KMS-11 (cell line): ENCODE measurements at regions not wholly inside any gene's neighbourhood (a gene's known extent, or its start where the extent isn't known, plus 50 kb on each side); places are given as distances from the start of the nearest gene placed in this dataset.

ENCODE experiments used
- H2AFZ ChIP-seq: fragments of 200-600 bp; sonication (generic); 2 replicates; pipeline ENCODE4 v1.6.1; 2016; ENCODE audit warnings: antibody characterized with exemption, mixed run types, low read depth
- H3K27ac ChIP-seq: fragments of 200-600 bp; sonication (generic); 2 replicates; pipeline ENCODE4 v1.6.1; 2016; ENCODE audit warnings: mild to moderate bottlenecking, mixed run types
- H3K27me3 ChIP-seq: fragments of 200-600 bp; sonication (generic); 2 replicates; pipeline ENCODE4 v1.6.1; 2017; ENCODE audit warnings: mild to moderate bottlenecking, low read depth, mixed run types, moderate library complexity; ENCODE audit not compliant: insufficient read depth
- H3K36me3 ChIP-seq: fragments of 200-600 bp; sonication (generic); 2 replicates; pipeline ENCODE4 v1.6.1; 2017; ENCODE audit warnings: mild to moderate bottlenecking, mixed run types; ENCODE audit not compliant: insufficient read depth
- H3K4me1 ChIP-seq: fragments of 200-600 bp; sonication (generic); 2 replicates; pipeline ENCODE4 v1.6.1; 2016; ENCODE audit warnings: mild to moderate bottlenecking, low read depth, mixed run types; ENCODE audit not compliant: poor library complexity, severe bottlenecking
- H3K4me2 ChIP-seq: fragments of 200-600 bp; sonication (generic); 2 replicates; pipeline ENCODE4 v1.7.0; 2016; ENCODE audit warnings: mild to moderate bottlenecking, mixed run types
- H3K4me3 ChIP-seq: fragments of 200-600 bp; sonication (generic); IDR thresholded peaks from 2 replicates; pipeline ENCODE4 v1.6.1; 2017; ENCODE audit warnings: low read depth, low read length, mixed read lengths; ENCODE audit not compliant: insufficient read depth
- H3K79me2 ChIP-seq: fragments of 200-600 bp; sonication (generic); 2 replicates; pipeline ENCODE4 v1.6.1; 2016; ENCODE audit warnings: low read depth, mixed run types; ENCODE audit not compliant: insufficient read depth
- H3K9ac ChIP-seq: fragments of 200-600 bp; sonication (generic); 2 replicates; pipeline ENCODE4 v1.6.1; 2016; ENCODE audit warnings: mild to moderate bottlenecking, mixed run types
- H4K20me1 ChIP-seq: fragments of 200-600 bp; sonication (generic); 2 replicates; pipeline ENCODE4 v1.6.1; 2016; ENCODE audit warnings: mild to moderate bottlenecking, mixed run types; ENCODE audit not compliant: insufficient read depth
- CTCF ChIP-seq: fragments of 200-600 bp; sonication (generic); conservative IDR thresholded peaks from 2 replicates; pipeline ENCODE4 v1.6.1; 2017; ENCODE audit warnings: low read depth, mild to moderate bottlenecking, antibody characterized with exemption, low read length, moderate library complexity, mixed read lengths

DNA sequence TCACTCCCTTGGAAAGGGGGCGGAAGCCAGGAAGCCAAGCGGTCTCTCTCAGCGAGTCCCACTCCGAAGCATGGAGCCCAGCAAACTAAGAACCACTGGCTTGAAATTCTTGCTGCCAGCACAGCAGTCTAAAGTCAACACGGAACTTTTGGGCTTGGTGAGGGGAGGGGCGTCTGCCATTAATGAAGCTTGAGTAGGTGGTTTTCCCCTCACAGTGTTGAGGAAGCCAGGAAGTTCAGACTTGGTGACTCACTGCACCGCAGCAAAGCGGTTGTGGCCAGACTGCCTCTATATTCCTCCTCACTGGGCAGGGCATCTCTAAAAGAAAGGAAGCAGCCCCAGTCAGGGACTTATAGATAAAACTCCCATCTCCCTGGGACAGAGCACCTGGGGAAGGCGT lies 665.4 kb upstream of the CBLB start:
- no peak for TF ChIP-seq CTCF
- no peak overlapping the region for H3K4me2 ChIP-seq
- no peaks in the 10 kb centered on the region for H3K4me1 ChIP-seq
- no peak overlapping the region for H3K4me3 ChIP-seq
- no peaks in the 10 kb centered on the region for H3K79me2 ChIP-seq
- H2AFZ ChIP-seq = no peak overlapping the region
- no peak overlapping the region for H3K27ac ChIP-seq
- H3K27me3 ChIP-seq = no peaks in the 10 kb centered on the region
- no peak overlapping the region for H3K9ac ChIP-seq
- H3K36me3 ChIP-seq = no peaks in the 10 kb centered on the region
- no peaks in the 10 kb centered on the region for H4K20me1 ChIP-seq

DNA sequence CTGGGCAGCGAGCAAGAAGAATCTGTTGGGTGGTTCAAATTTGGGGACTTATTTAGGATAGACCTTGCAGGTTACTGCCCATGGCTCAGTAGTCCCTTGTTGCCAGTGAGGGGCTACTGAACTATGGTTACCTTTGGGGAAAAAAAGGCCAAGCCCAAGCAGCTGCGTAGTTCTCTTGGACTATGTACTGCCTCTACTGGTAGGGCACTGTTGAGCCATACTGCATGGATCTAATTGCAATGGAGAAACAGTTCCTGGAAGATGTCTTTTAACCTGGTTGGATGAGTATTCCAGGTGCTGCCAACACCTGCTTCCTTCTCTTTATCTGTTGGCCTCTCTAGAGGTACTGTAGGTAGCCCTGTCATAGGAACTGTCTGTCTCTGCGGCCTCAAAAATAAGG lies 671.9 kb upstream of the CBLB start:
- H3K4me1 ChIP-seq = no peaks in the 10 kb centered on the region
- H3K27me3 ChIP-seq = no peaks in the 10 kb centered on the region
- no peak overlapping the region for H3K9ac ChIP-seq
- H3K36me3 ChIP-seq = no peaks in the 10 kb centered on the region
- H2AFZ ChIP-seq = no peak overlapping the region
- no peak for TF ChIP-seq CTCF
- H3K4me3 ChIP-seq = no peak overlapping the region
- H3K79me2 ChIP-seq = no peaks in the 10 kb centered on the region
- H3K27ac ChIP-seq = no peak overlapping the region
- H3K4me2 ChIP-seq = no peak overlapping the region
- H4K20me1 ChIP-seq = no peaks in the 10 kb centered on the region

GRCh38 chr3:106542101-106542769 lies 673.4 kb upstream of the CBLB start:
- H3K4me3 ChIP-seq = no peak overlapping the region
- H3K4me1 ChIP-seq = no peaks in the 10 kb centered on the region
- no peaks in the 10 kb centered on the region for H4K20me1 ChIP-seq
- H3K4me2 ChIP-seq = no peak overlapping the region
- H3K36me3 ChIP-seq = no peaks in the 10 kb centered on the region
- H3K27me3 ChIP-seq = no peaks in the 10 kb centered on the region
- H2AFZ ChIP-seq = no peak overlapping the region
- no peak overlapping the region for H3K9ac ChIP-seq
- H3K27ac ChIP-seq = no peak overlapping the region
- H3K79me2 ChIP-seq = no peaks in the 10 kb centered on the region
- TF ChIP-seq CTCF = no peak

DNA sequence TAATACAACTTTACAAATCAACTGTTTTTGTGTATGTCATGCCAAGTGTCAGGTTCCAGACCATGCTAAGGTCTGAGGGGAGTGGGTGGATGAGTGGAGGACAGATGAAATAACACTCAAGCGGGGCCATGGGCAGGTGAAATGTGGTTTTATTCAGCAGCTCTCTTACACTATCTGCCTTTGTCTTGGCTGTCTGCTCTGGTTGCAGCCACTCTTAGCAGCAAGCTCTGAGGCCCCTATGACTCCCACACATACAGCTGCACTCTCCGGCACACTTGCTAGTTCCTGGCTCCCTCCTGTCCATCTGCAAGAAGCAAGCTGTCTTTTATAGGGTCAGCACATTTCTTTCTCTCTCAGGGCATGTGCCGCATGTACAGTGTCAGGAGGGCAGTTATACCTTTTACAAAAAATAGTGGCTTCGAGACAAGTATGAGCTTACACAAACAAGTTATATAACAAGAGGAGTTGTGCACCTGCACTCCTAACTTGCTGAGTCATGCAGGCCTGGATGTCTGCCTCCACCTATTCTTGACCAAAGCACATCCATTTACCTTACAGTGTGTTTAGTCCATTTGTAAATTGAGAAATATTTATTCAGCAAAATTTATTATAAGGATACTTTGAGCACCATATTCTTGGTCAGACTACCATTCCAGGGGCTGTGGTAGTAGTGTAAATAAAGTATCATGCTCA lies 683.7 kb upstream of the CBLB start:
- Histone ChIP-seq H3K36me3 (no peaks in the 10 kb centered on the region), H3K4me3 (no peak overlapping the region), H4K20me1 (no peaks in the 10 kb centered on the region), H3K27me3 (no peaks in the 10 kb centered on the region), H3K9ac (no peak overlapping the region), H3K27ac (no peak overlapping the region), H3K4me2 (no peak overlapping the region), H2AFZ (no peak overlapping the region), H3K79me2 (no peaks in the 10 kb centered on the region), H3K4me1 (no peaks in the 10 kb centered on the region)
- TF ChIP-seq CTCF = no peak
